Thymus (tissue), 11 donors: ENCODE measurements at regions not wholly inside any gene's neighbourhood (a gene's known extent, or its start where the extent isn't known, plus 50 kb on each side); places are given as distances from the start of the nearest gene placed in this dataset.

Source experiments
- DNase-seq, 9 donors: peaks; one replicate each; pipeline ENCODE4 v3.0.0-alpha.2; 2013; ENCODE audit warnings: low spot score in 9 of 9, low read depth in 6 of 9, missing footprints in 1 of 9
- H3K27ac ChIP-seq, 2 donors: one replicate each; pipeline ENCODE4 v1.5.1; 2013; ENCODE audit warnings: control low read depth in 1 of 2, low read depth in 1 of 2, low read length in 1 of 2, mild to moderate bottlenecking in 1 of 2, moderate library complexity in 1 of 2
- H3K27me3 ChIP-seq, 2 donors: one replicate each; pipeline ENCODE4 v1.5.1; 2013; ENCODE audit warnings: low read length in 1 of 2; ENCODE audit not compliant: control insufficient read depth in 2 of 2, insufficient read depth in 1 of 2
- H3K36me3 ChIP-seq, 2 donors: one replicate each; pipeline ENCODE4 v1.5.1; 2013; ENCODE audit warnings: low read length in 1 of 2, mild to moderate bottlenecking in 1 of 2, moderate library complexity in 1 of 2; ENCODE audit not compliant: control insufficient read depth in 2 of 2, insufficient read depth in 2 of 2
- H3K4me1 ChIP-seq, 2 donors: one replicate each; pipeline ENCODE4 v1.5.1; 2013; ENCODE audit warnings: low read length in 2 of 2; ENCODE audit not compliant: control insufficient read depth in 2 of 2, insufficient read depth in 2 of 2
- H3K4me3 ChIP-seq, 2 donors: one replicate each; pipeline ENCODE4 v1.5.1; 2013; ENCODE audit warnings: low read length in 2 of 2, control low read depth in 1 of 2, mild to moderate bottlenecking in 1 of 2
- H3K9me3 ChIP-seq, 2 donors: one replicate each; pipeline ENCODE4 v1.5.1; 2013; ENCODE audit warnings: low read length in 1 of 2, mild to moderate bottlenecking in 1 of 2; ENCODE audit not compliant: control insufficient read depth in 2 of 2, insufficient read depth in 1 of 2
- WGBS: extraction: QIAGEN DNeasy Blood & Tissue Kit; methylation state at CpG from one replicate; pipeline ENCODE4 v1.1.7; 2013; 5-methylcytosine and 5-hydroxymethylcytosine counted together
- donor health status: healthy.

GRCh38 chr7:96484091-96484490 lies 162.2 kb upstream of the SLC25A13 start:
- WGBS, result 75% methylated on average over 2 of the region's 2 CpGs
- H3K9me3 ChIP-seq, result no peaks in the 10 kb centered on the region
- no peak overlapping the region for H3K4me3 ChIP-seq
- no peak overlapping the region for H3K27ac ChIP-seq
- H3K27me3 ChIP-seq, result no peaks in the 10 kb centered on the region
- DNase-seq, result peak in 1 of 9 donors; percentile 31
- H3K36me3 ChIP-seq, result no peaks in the 10 kb centered on the region
- H3K4me1 ChIP-seq, result peaks cover 0 to 2% of the 10 kb centered on the region in 2 donors

- peaks cover 0 to 2% of the 10 kb centered on the region in 2 donors for H3K4me1 ChIP-seq
- no peak overlapping the region for H3K27ac ChIP-seq
- no peaks in the 10 kb centered on the region for H3K36me3 ChIP-seq
- WGBS, result 97% methylated on average over 1 of the region's 1 CpG
- no peak for DNase-seq
- H3K4me3 ChIP-seq, result no peak overlapping the region
- no peaks in the 10 kb centered on the region for H3K27me3 ChIP-seq
- no peaks in the 10 kb centered on the region for H3K9me3 ChIP-seq
Observed at GRCh38 chr7:96481796-96482195, 159.9 kb upstream of the SLC25A13 start.

- WGBS, result 79% methylated on average over 4 of the region's 4 CpGs
- Histone ChIP-seq H3K27ac (no peak overlapping the region), H3K36me3 (no peaks in the 10 kb centered on the region), H3K9me3 (no peaks in the 10 kb centered on the region), H3K4me3 (no peak overlapping the region), H3K27me3 (no peaks in the 10 kb centered on the region), H3K4me1 (peaks cover 0 to 2% of the 10 kb centered on the region in 2 donors)
- peak in 1 of 9 donors; percentile 12 for DNase-seq
Observed at GRCh38 chr7:96479015-96479645, 157.2 kb upstream of the SLC25A13 start.

- no peak overlapping the region for H3K27ac ChIP-seq
- H3K27me3 ChIP-seq, result no peaks in the 10 kb centered on the region
- no peak overlapping the region for H3K4me3 ChIP-seq
- 41% methylated on average over 1 of the region's 1 CpG for WGBS
- no peaks in the 10 kb centered on the region for H3K4me1 ChIP-seq
- no peaks in the 10 kb centered on the region for H3K36me3 ChIP-seq
- H3K9me3 ChIP-seq, result no peaks in the 10 kb centered on the region
- DNase-seq, result peak in 1 of 9 donors; percentile 6
Observed at GRCh38 chr7:96471606-96472005, 149.7 kb upstream of the SLC25A13 start.

GRCh38 chr7:96452146-96452545 lies 130.2 kb upstream of the SLC25A13 start:
- H3K27me3 ChIP-seq, result no peaks in the 10 kb centered on the region
- no peak for DNase-seq
- H3K27ac ChIP-seq, result no peak overlapping the region
- H3K9me3 ChIP-seq, result no peaks in the 10 kb centered on the region
- 86% methylated on average over 2 of the region's 2 CpGs for WGBS
- no peaks in the 10 kb centered on the region for H3K4me1 ChIP-seq
- no peaks in the 10 kb centered on the region for H3K36me3 ChIP-seq
- H3K4me3 ChIP-seq, result no peak overlapping the region

GRCh38 chr7:96449094-96449493 lies 127.2 kb upstream of the SLC25A13 start:
- DNase-seq, result no peak
- WGBS, result 82% methylated on average over 4 of the region's 4 CpGs
- Histone ChIP-seq H3K27me3 (no peaks in the 10 kb centered on the region), H3K4me1 (no peaks in the 10 kb centered on the region), H3K27ac (no peak overlapping the region), H3K4me3 (no peak overlapping the region), H3K9me3 (no peaks in the 10 kb centered on the region), H3K36me3 (no peaks in the 10 kb centered on the region)

GRCh38 chr7:96447109-96447645 lies 125.3 kb upstream of the SLC25A13 start:
- Histone ChIP-seq H3K9me3 (no peaks in the 10 kb centered on the region), H3K27ac (no peak overlapping the region), H3K4me3 (no peak overlapping the region), H3K27me3 (no peaks in the 10 kb centered on the region), H3K36me3 (no peaks in the 10 kb centered on the region), H3K4me1 (no peaks in the 10 kb centered on the region)
- no peak for DNase-seq
- WGBS, result 59% methylated on average over 5 of the region's 5 CpGs

- H3K27ac ChIP-seq, result no peak overlapping the region
- WGBS, result 95% methylated on average over 5 of the region's 5 CpGs
Observed at GRCh38 chr7:96441436-96442084, 119.7 kb upstream of the SLC25A13 start.

GRCh38 chr7:96440328-96440727 lies 118.4 kb upstream of the SLC25A13 start:
- Histone ChIP-seq H3K36me3 (no peaks in the 10 kb centered on the region), H3K4me1 (no peaks in the 10 kb centered on the region), H3K27ac (no peak overlapping the region), H3K9me3 (no peaks in the 10 kb centered on the region), H3K4me3 (no peak overlapping the region), H3K27me3 (no peaks in the 10 kb centered on the region)
- DNase-seq, result no peak
- WGBS, result 93% methylated on average over 4 of the region's 4 CpGs

More at GRCh38 chr7:96441436-96442084, 119.7 kb upstream of the SLC25A13 start:
- H3K27me3 ChIP-seq, result no peaks in the 10 kb centered on the region
- DNase-seq, result no peak
- H3K4me3 ChIP-seq, result no peak overlapping the region
- H3K4me1 ChIP-seq, result no peaks in the 10 kb centered on the region
- H3K9me3 ChIP-seq, result no peaks in the 10 kb centered on the region
- H3K36me3 ChIP-seq, result no peaks in the 10 kb centered on the region
